Midbrain (tissue), 1 donor: ENCODE measurements at regions not wholly inside any gene's neighbourhood (a gene's known extent, or its start where the extent isn't known, plus 50 kb on each side); places are given as distances from the start of the nearest gene placed in this dataset.
"Not testable (repeated sequence)": the region's sequence is repeated elsewhere in the genome, so short reads cannot be mapped to it uniquely, and the experiment has no call there.

ENCODE experiments used
- DNase-seq: peaks from one replicate; lab custom pipeline; 2025; lab: John Stamatoyannopoulos, UW

DNA sequence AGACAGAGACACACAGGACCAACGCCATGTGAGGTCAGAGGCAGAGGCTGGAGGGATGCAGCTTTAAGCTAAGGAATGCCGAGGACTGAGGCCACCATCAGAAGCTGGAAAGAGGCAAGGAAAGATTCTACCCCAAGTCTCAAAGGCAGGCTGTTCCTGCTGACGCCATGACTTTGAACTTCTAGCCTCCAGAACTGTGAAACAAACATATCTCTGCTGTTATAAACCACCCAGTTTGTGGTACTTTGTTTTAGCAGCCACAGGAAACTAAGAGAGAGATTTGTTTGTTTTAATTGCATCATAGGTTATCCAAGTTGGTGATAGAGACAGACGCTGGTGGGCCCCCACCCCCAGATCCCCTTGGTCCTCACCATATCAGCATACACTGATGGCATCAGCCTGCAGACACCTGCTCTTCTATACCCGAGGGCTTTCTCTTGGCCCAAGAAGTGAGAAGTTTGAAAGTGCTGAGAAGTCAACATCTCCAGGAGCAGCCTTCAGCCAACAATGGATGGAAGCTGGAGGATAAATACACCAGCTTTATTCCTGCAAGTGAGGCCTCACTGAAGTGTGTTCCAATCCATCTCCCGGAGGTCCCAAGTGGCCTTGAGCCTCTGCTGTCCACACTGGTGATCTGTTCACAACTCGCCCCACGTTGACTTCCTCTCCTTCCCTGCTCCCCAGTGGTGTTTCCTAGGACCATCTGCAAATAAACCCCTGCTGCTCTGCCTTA, 154.7 kb downstream of the BTBD3 start:
- DNase-seq: no peak

DNA sequence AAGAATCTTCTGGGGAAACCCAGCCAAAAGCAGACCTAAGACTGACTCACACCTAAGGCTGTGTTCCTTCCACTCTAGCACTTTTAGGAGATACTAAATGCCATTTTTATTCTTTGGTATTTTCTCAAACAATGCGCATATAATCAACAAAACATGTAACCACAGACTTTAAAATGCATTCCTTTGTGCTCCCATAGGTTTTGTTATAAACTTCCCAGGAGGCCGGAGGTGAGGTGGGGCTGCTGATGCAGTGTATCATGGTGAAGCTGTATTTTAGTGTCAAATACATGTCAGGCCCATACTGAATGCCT, 155.2 kb downstream of the BTBD3 start:
- no peak for DNase-seq

DNA sequence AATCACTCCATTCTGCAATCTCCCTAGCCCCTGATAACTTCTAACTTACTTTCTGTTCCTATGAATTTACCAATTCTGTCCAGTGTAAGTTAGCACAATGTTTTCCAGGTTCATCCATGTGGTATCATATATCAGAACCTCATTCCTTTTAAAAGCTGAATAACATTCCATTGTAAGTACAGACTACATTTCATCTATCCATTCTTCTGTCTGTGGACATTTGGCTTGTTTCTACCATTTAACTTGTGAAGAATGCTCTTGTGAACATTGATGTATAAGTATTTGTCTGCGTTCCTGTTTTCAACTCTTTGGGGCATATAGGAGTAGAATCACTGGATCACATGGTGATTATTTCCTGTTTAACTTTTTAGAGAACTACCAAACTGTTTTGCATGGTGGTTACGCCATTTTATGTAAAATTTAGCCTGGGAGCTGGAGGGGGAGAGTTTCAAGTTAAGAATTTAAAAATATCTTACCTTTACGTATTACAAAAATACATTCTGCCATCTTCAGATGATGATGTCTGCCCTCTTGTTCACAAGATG, 156.5 kb downstream of the BTBD3 start:
- no peak for DNase-seq

DNA sequence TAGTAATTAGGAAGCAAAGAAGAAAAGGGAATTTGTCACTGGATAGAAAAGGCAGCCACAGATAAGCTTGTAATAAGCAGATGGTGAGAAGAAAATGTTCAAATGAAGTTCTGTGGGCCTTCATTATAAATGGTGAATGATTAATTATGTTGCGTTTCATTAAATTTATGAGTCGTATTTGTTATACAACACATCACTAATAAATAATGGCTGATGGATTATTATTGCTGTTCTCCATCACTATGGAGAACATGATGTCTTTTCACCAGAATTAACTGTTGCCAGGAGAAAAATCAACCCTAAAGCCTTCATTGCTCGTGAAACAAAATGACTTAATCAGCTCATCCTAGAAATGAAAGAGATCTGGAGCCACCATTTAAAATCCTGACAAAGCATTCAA, 158.5 kb downstream of the BTBD3 start:
- DNase-seq: no peak

DNA sequence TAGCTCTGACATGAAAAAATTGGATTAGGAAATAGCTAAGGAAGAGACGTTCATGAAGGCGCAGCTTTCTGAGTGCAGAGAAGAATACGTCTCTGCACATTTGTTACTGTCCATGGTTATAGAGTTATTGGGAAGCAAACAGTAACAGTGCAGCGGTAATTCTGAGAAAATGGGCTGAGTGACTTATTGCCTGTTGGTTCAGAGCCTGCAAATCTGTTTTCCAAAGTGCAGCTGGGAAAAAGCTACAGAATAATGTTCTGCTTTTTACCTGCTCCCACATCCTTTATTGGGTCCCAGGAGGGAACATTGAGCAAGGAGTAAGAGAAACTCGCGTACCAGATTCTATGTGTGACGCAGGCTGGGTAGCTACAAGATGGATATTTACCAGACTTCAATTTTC, 160.2 kb downstream of the BTBD3 start:
- no peak for DNase-seq

DNA sequence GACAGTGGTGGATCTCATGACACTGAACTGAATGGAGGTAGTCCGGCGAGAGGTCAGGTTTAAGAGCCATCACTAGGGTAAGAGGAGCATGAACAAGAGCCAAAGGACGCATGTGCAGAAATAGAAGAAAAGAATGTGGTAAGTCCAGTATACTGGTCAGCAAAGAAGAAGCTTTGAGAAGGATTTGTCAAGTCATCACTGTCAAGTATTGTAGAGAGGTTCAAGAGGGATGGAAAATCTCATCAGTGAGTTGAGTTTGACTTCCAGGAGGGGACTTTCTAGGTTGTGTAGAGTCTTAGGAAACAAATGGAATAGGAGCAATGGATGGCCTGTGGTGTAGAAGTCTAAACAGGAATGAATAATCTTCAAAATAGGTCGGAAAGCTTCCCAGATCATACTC, 161.8 kb downstream of the BTBD3 start:
- no peak for DNase-seq

DNA sequence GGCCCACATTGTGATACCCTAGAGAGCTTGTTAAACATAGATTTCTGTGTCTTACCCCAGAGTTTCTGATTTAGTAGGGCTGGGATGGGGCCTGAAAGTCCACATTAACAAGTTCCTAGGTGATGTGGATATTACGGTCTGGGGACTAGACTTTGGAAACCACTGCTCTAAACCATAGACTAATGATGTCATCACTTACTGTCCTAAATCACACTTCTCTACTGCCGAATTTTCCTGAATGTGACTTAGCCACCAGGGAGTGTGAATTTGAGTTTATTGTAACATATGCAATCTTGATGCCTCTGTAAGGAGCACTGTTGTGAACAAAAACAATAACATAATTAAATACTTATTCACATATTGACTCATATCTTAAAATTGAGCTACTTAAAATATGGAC, 165.6 kb downstream of the BTBD3 start:
- DNase-seq: no peak

DNA sequence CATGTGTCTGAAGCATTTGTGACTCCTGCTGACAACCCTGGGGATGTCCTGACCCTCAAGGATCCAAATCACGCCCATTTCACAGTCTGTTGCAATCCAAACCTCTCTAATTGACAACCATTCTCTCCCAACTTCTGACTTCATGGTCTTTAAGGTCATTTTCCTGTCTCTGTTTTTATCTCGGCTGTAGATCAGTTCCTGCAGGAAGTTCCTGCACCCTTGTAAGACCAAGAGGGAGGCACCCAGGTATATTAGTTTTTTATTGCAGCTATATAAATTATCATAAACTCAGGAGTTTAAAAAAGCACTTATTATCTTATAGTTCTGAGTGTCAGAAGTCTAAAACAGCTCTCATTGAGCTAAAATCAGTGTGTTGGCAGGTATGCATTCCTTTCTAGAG, 166.8 kb downstream of the BTBD3 start:
- DNase-seq: no peak

DNA sequence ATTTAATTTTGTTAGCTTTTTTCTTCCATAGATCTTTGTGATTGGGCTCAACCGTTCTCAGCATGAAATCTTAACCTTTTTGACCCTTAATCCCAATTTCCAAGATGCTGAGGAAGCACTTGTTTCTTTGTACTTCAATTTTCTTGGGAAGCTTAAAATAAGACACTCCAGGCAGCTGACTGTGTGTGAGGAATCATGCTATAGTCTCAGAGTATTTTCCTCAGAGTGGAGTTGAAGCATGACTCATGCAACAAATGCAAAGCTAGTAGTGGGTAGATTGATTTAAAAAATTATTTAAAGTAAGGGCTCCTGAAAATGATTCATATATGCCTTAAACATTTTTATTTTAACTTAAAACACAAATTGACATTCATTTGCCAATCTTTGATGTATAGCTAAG, 168.7 kb downstream of the BTBD3 start:
- no peak for DNase-seq

DNA sequence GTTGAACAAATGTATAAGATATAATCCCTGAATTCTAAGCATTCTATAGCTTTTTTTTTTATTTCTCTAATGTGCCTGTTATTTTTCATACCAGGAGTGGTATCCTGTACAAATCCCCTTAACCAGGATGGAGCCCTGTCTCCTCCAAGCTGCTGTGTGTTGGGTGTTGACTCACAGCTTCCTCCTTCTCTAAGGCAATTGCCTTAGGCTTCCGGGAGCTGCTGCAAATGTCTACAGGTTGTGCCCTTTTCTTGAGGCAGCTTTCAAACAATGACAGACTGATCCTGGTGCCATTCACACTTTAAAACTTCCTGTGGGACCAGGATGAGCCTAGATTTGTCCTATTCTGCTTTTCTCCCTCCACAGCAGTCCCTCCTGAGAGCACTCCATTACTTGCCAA, 173.2 kb downstream of the BTBD3 start:
- DNase-seq: no peak

DNA sequence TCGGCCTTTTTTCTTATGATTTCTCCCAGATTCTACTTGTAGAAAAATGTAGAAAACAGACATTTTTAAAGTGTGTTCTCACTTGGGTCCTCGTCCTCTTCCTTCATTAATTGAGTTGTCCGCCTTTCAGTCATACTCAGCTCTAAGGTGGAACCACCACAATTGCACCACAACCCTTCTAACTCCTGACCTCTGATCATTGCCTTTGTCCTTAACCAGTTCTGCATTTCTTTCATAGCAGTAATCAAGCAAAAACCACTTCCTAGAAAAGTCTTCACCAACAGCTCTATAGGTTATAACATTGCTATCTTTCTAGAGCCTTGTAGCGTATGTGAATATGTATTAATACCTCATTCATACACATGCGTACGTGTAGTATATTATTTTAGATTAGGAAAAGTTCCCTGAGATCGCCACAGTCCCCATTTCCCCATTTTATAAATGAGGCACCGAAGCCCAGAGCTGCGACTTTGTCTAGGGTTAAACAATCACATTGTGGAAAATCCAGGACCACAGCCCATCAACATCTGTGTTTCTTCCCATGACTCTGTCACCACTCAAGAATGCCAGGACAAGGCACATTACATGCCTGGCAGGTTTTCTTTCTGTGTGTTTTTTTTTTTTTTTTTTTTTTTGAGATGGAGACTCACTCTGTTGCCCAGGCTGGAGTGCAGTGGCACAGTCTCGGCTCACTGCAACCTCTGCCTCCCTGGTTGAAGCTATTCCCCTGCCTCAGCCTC, 175.5 kb downstream of the BTBD3 start:
- no peak for DNase-seq

DNA sequence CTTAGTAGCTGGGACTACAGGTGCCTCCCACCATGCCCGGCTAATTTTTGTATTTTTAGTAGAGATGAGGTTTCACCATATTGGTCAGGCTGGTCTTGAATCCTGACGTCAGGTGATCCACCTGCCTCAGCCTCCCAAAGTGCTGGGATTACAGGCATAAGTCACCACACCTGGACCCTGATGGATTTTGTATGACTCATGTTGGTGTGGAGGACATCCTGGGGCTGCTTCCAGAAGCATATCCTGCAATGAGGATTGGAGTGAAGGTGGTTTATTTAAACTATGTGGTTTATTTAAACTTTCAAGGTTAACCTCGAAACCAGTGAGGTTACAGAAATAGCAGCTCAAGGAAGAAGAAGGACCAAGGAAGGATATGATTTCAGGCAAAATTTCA, 176.1 kb downstream of the BTBD3 start:
- not testable (repeated sequence) for DNase-seq

DNA sequence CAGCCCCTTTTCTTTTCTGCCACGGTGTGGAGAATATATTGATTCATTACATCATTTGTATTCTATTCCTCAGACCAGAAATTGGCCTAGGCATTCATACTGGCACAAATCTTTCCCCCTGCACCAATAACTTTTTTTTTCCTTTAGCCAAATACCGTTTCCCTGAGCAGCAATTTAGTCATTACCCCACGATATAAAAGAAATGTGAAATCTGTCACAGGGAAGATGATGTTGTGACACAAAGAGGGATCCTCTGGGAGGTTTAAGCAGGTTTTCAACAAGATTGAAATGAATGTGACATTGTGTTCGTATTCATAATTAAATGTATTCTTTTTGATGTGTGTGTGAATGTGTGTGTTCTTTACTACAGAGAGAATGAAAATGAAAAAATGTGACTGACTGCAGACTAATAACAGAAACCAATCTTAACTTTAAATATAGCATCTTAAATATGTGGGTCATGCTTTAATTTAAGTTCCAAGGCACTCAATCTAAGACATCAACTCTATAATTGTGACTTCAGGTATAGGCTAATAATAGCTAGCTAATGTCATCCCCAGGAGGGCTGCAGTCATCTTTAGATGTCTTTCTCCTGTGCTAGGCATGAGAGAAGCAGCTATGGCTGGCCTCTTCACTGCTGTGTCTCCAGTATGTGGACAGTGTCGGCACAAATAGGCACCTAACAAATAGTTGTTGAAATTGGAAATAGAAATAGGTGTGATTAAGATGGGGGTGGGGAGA, 177.7 kb downstream of the BTBD3 start:
- DNase-seq: no peak

DNA sequence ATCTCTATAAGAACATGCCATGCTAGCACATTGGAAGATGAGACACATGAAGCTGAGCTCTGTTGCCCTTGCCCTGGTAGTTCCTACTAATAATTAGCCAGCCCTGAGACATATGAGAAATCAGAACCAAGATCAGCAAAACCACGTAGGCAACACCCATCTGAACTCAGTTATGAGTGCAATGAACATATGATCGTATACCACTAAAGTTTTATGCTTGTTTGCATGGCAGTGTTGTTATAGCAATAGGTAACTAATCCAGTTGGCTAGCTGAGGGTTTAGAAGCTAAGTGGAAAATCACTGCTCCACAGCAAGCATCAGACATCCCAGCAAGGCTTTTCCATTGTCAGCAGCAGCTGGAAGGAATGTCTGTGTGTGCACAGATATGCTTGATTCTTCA, 180.7 kb downstream of the BTBD3 start:
- no peak for DNase-seq

DNA sequence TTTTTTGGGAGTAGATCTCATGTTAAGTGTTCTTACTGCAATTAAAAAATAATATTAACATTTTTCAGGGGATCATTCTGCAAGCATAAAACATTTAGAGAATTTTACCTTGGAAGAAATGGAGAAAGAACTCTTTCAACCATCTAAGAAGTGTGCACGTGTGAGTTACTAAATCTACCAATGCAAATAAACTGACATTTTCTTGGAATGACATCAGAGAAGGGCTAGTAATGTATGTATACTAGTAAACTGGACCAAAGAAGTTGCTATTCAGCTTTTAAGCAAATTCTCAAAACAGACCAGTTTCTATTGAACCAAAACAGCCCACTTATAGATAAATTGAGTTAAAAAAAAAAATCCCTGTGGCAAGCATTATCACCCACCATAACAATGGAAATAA, 191.2 kb downstream of the BTBD3 start:
- no peak for DNase-seq

DNA sequence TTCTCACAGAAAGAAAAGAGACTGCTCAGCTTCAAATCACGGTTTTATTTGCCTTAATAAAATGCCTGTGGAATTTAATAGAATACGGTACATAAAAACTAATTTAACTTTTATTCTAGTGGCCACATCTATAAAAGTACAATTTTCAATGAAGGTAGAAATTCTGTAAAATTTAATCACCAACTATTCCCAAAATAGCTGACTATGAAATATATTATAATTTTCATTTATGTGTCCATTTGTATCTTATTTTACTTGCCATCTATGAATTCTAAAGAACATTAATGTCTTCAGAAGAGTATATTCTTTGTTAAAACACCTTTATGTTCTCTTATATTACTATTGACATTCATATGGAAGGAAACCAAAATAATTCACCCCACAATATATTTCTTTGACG, 192.6 kb downstream of the BTBD3 start:
- no peak for DNase-seq

DNA sequence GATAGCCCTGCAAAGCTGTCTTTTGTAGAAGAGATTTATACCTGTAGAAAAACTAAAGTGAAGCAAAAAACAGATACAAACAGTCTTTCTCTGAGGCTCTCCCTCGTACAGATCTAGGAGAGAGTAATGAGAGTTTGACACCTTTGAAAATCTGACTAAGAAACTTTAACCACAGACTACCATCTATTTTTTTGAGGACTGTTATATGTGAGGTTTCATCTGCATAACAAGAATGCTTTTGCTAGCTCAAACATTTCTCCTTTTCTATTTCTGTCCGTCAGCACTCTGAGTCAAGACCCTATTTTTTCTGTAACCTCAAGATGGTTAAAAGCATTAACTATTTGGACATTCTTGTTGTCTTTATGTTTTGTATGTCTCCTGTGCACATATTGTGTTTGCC, 193.0 kb downstream of the BTBD3 start:
- DNase-seq: no peak

DNA sequence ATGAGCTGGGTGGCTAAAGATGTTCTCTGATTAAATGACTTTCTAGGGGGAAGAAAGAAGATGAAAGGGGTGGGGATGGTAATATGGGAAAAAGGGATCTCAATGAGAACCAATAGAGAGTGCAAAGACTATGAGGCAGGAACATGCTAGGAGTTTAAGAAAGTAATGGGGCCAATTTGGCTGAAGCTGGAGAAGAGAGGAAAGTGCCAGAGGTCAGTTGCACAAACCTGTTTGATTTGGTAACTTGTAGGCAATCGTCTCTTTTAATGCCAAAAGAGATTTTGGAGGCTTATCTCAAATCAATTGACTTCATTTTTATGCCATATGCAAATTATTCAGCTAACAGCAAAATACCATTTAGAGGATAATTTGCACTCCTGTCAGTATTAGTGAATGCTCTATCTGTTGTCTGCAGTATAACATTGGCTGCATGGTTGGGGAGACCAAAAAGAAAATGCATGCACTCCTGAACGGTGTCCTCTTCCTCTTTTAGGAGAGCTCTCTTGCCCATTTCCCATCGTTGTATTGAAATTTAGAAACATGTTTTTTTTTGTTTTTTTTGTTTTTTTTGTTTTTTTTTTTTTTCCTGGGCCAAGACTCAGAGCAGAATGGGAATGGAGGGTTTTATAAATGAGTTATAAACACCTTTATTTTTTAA, 193.9 kb downstream of the BTBD3 start:
- DNase-seq: no peak

DNA sequence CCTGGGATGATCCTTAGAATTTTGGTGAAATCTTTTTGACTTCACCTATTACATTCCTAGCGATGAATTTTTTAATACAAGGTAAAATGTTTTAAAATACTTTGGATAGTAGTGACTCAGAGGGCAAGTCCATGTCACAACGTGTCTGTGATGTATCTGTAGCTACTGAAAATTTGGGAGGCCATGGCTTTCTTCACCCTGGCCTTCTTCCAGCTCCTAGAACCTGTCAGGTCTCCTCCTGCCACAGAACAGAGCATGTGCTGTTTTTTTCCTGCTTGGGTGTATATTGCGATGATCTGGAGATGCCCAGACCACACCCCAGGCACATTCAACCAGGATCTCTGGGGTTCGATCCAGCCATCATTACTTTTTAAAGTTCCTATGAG, 194.4 kb downstream of the BTBD3 start:
- DNase-seq: no peak

DNA sequence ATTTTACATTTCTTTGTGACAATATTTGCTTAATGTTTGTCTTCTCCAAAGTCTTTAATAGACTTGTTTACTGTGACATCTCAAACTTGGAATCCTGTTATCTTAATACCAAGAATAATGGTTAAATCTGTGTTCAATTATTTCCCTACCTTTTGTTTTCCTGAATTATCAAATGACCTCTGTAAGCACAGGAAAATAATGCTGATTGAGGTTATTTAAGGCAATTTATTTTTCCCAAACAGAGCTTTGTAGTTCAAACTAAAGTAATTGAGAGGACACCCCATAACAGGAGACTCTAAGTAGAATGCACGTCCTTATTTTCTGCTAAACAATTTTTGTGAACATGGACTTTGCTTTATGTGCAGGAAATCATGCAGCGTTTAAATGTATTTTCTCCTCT, 195.0 kb downstream of the BTBD3 start:
- DNase-seq: no peak

DNA sequence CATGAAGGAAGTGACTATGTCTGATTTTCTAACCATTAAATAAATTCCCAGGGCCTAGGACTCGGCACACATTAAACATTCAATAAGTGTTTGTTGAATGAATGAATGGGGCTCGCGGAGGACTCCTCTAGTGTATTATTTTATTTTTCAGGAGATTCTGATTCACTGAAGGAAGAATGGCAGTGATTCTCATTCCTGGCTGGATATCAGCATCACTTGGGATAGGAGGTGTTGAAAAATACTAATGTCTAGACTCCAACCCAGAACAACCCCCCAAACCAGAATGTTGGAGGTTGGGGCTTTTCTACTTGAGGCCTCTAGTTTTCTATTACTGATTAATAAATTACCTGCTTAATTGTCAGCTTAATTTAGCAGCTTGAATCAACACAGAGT, 195.4 kb downstream of the BTBD3 start:
- DNase-seq: no peak
